NCI-H2029 treated with DMSO at 0.1 percent for 48 hours (cell line): ENCODE measurements at regions not wholly inside any gene's neighbourhood (a gene's known extent, or its start where the extent isn't known, plus 50 kb on each side); places are given as distances from the start of the nearest gene placed in this dataset.

Experiments used
- DNase-seq: peaks from one replicate; lab custom pipeline; 2025; lab: John Stamatoyannopoulos, UW

DNA sequence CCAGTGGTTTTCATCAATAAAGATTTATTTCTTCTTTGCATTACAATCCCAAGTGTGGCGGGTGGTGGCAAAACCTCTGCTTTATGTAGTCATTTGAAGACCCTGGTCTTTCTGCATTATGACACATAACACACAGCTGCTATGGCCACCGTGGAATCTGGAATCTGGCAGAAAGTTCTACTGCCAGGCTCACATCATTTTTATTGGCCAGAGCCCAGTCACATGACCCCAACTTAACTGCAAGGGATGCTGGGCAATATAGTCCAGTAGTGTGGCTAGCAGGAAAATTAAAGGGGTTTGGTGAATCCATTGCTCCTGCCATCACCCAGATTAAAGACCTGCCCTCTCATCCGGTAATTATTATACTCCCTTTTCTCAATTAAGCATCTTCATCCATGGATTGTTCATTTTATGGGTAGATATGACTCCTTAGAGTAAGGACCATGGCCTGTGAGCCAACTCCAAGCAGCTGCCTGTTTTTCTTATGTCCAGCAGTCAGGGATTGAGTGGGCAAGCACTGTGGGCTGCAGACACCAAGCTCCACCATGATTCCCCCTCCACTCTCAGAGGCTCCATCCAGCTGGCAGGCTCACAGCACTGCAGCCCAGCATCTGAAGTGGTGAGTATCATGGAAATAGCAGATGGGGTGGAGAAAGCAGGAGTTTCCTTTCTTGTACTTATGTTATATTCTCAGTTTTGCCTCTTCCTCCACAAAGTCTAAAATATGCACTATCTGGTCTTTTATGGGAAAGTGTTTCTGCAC is 1030.7 kb downstream of the AACS start:
- DNase-seq, result no peak

GRCh38 chr12:126106706-126107105 is 1041.5 kb downstream of the AACS start:
- no peak for DNase-seq

DNA sequence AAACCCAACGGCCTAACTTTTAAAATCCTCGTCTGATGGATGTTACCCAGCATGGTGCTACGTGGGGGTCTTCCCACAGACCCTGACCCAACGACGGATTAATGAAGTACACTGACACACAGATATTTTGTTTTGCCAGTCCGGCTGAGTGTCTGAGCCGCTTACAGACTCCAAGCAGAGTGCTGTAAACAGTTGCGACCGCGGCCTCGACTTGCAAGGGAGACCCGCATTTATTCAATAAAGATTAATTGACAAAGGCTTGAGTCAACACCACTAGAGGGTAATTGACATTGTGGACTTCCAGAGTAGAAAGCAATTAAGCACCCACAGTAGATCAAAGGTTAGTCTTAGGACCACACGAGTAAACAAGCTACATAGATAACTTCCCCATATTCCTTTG is 1042.4 kb downstream of the AACS start:
- DNase-seq, result no peak

- no peak for DNase-seq
These were observed 1043.0 kb downstream of the AACS start for GRCh38 chr12:126108247-126108646.

GRCh38 chr12:126112141-126112540 is 1046.9 kb downstream of the AACS start:
- no peak for DNase-seq

GRCh38 chr12:126112849-126113248 is 1047.6 kb downstream of the AACS start:
- DNase-seq, result no peak

- DNase-seq, result no peak
These were observed 1049.2 kb downstream of the AACS start for GRCh38 chr12:126114441-126114840.

DNA sequence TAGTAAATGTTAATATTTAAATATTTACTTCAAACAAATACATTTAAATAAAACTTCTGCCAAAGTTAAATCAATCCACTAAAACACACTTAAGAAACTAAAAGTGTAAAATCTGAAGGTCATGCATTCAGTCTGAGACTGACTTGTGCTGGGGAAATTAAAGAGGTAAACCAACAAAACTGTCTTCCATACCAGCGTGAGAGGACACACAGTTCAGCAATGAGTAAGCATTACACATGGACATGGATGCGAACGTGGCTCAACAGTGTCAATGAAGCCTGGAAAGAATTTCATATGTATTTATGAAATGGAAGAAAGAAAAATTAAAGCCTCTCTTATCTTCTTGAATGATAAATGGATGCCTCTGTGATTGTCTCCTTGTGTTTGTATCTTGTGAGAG is 1052.3 kb downstream of the AACS start:
- no peak for DNase-seq

DNA sequence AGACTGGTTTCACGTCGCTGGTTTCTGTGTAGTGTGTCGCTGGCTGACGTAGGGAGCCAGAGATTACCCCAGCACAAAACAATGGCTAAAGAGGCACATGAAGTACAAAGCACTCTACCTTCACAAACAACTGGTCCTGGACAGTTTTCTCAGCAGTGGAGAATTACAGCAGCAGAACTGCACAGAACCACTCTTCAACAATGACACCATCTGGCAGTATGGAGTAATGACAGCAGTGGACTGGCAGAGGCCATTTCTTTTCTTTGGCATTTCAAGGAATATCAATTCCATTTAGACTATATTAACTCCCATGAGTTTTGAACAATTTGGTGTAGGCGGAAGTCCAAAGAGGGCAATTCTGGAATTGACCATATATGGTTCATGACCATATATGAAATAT is 1074.1 kb downstream of the AACS start:
- no peak for DNase-seq

DNA sequence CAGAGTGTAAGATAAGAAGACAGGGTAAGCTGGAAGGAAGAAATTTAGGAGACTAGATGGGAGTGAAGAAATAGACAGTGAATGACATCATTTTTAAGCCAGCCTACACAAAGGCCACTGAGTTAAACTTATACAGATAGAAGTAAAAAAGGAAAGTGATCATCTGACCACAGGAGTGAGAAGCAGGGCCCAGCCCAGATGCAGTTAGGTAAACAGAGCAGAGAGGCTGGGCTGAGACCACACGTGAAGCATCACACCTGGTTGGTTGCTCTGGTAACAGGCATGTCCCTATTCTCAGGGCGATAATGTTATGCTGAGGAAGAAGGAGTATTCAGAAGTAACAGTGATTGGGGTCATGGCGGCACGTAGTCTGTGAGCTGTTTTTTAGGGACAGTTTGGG is 1079.4 kb downstream of the AACS start:
- no peak for DNase-seq

- no peak for DNase-seq
These were observed 1082.1 kb downstream of the AACS start for GRCh38 chr12:126147321-126147720.

DNA sequence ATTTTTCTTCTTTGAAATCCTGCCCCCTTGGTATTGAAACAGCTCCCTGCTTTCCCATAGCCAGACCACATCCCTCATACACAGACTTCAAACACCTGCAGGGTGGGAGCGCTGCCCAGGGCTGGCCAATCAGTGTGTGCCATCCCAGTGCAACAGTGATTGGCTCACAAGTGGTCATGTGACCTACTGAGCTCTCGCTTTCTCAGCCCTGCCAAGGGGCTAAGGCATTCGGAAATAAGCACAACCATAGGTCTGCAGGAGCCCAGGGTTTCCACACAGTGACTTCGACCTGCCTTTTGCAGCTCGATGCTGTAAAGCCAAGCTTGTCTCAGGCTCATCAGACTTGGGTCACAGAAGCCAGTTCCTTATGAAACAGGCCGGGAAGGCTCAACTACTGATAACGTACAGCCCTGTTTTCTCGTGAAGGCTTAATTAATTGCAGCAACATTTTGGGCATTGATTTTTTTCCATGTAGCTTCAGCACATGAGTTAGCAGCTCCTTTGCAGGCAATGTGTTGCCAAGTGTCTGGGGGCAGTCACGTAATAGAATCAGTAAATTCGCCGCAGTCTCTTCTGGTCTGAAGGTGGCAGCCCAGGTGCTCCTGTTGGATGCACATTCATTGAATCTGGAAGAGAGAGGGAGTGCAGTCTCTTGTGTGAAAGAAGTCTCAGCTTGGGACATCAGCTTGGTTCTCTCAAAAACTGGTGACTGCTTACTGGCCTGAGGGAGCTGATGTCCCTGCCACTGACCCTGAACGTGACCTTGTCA is 1091.8 kb downstream of the AACS start:
- DNase-seq, result no peak

DNA sequence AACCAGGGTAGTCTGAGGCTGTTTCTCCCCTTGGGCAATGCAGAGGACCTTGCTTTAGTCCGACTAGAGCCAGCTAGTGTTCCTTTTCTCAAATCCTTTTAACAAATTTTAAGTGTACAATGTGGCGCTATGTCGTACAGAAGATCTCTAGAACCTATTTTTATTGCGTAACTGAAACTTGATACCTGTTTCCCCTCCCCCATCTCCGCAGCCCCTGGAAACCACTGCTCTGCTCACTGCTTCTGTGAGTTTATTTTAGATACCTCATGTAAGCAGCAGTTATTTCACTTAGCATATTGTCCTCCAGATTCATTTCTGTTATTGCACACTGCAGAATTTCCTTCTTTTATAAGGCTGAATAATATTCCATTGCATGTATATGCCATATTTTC is 1092.3 kb downstream of the AACS start:
- no peak for DNase-seq

- DNase-seq, result peak; percentile 60
These were observed 1093.9 kb downstream of the AACS start for GRCh38 chr12:126159139-126159538.

DNA sequence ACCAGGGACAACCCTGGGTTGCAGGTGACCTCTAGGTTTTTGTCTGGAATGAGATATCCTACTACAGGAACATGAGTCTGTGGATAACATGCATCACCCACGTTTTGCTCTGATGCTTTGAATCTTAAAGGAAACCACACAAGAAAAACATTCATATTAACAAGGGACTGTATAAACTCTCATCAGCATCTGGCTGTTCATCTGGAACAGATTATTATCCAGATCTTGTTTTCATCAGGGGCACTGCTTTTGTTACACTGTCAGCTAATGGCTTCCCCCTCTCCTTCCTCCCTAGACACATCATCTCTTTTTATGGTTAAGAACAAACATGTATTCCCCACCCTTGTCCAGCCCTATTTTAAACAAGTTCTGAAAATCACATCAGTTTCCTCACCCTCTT is 1095.7 kb downstream of the AACS start:
- DNase-seq, result no peak

- peak; percentile 75 for DNase-seq
These were observed 1098.7 kb downstream of the AACS start for GRCh38 chr12:126163984-126164383.

GRCh38 chr12:126171937-126172559 is 1106.8 kb downstream of the AACS start:
- DNase-seq, result no peak

GRCh38 chr12:126182619-126183236 is 1117.5 kb downstream of the AACS start:
- no peak for DNase-seq

DNA sequence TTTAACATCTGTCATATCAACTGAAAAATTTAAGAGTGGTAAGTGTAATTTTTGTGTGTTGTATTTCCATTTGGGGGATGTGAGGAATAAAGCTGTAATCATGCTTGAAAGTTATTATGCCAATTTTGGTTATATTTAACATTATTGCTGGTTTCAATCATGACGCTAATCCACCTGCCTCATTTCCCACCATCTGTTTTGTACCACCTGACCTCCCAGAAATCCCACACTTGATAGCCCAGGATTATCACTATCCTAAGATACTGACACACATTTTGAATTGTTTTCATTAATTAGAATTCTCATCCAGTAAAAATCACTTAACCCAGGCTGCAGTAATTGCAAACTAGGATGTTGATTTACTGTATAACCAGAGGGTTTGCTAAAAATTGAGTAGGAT is 1119.8 kb downstream of the AACS start:
- no peak for DNase-seq

GRCh38 chr12:126189856-126190255 is 1124.6 kb downstream of the AACS start:
- no peak for DNase-seq

DNA sequence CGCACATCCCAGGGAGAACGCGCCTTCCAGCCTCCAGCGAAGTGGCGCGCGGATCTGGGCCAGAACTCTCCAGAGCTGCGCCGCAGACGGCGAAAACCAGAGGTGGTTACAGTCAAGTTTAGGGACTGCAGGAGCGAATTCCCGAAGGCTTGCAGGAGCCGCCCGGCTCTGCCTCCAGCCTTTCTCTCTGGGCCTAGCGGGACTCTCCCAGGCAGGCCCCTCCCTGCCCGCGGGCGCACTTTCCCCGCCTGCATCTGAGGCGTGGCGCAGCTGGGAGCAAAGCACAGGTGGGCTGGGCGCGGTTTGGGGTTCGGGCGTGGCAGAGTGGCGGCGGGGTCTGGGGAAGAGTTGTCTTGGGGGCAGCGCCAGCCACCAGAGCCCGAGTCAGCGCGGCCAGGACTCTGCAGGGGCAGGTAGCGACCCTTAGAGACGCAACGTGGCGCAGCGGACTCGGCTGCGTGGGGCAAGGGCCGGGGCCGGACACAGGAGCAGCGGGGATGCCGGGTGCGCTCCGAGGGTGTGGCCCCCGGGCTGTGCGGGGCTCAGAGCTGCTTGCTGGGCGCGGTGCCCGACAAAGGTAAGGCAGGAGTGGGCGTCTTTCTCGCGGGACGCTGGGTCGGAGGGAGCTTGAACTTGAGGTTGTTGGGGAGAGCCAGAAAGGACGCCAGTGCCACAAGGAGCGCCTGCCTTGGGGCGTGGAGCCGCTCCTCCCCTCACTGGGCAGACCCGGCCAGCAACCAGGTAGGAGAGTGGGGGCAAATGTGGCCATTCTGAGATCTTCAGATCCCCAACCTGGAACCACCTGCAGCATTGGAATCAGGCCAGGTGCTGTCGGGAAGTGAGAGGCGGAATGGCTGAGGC is 1126.0 kb downstream of the AACS start:
- peak; percentile 27 for DNase-seq

DNA sequence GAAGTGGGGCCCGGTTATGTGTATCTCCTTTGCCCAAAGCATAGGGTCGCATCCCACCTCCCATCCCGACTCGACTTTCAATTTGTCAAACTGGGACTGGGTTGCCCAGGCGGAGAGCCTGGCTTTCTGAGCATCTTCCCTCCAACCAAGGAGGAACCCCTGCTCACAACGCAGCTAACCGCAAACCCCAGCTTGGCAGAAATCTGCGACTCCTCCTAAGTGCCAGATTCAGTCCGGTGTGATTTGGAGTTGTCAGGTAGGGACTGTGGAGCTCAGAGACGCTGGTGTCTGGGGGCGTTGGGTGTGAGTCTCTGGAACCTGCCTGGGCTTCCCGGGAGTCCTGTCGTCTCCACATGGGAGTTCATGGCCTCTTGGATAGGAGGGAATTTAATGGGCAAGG is 1126.7 kb downstream of the AACS start:
- no peak for DNase-seq
